Trophoblast cell (in vitro differentiated cells and primary cell): ENCODE measurements at regions not wholly inside any gene's neighbourhood (a gene's known extent, or its start where the extent isn't known, plus 50 kb on each side); places are given as distances from the start of the nearest gene placed in this dataset.

ENCODE experiments used
- DNase-seq, 2 donors: peaks; one replicate each; pipeline ENCODE4 v3.0.0-alpha.2; 2016
- H2AFZ ChIP-seq: 2 replicates; pipeline ENCODE4 v1.6.1; 2013; ENCODE audit warnings: low read length, moderate library complexity, mild to moderate bottlenecking; ENCODE audit not compliant: insufficient read depth, poor library complexity
- H2AK5ac ChIP-seq: 2 replicates; pipeline ENCODE4 v1.6.1; 2013; ENCODE audit warnings: mild to moderate bottlenecking, low read length
- H2BK120ac ChIP-seq: 2 replicates; pipeline ENCODE4 v1.6.1; 2013; ENCODE audit warnings: low read length, mild to moderate bottlenecking, moderate library complexity; ENCODE audit not compliant: insufficient read depth, poor library complexity
- H2BK12ac ChIP-seq: 2 replicates; pipeline ENCODE4 v1.6.1; 2013; ENCODE audit warnings: mild to moderate bottlenecking, low read length, moderate library complexity
- H2BK5ac ChIP-seq: 2 replicates; pipeline ENCODE4 v1.6.1; 2013; ENCODE audit warnings: low read length, low read depth, moderate library complexity, mild to moderate bottlenecking; ENCODE audit not compliant: poor library complexity
- H3K14ac ChIP-seq: 2 replicates; pipeline ENCODE4 v1.6.1; 2013; ENCODE audit warnings: mild to moderate bottlenecking, low read length
- H3K18ac ChIP-seq: 2 replicates; pipeline ENCODE4 v1.6.1; 2013; ENCODE audit warnings: mild to moderate bottlenecking, low read length
- H3K23ac ChIP-seq: 2 replicates; pipeline ENCODE4 v1.6.1; 2013; ENCODE audit warnings: low read length
- H3K27ac ChIP-seq: 2 replicates; pipeline ENCODE4 v1.5.1; 2013; ENCODE audit warnings: low read depth, mild to moderate bottlenecking, inconsistent platforms, low read length, moderate library complexity
- H3K27me3 ChIP-seq: 2 replicates; pipeline ENCODE4 v1.6.1; 2013; ENCODE audit warnings: inconsistent platforms, mild to moderate bottlenecking, low read length, moderate library complexity; ENCODE audit not compliant: insufficient read depth
- H3K36me3 ChIP-seq, 2 experiments: 1 replicate in 1 of 2; 2 replicates in 1 of 2; pipeline ENCODE4 v1.6.1; 2013; ENCODE audit warnings: low read length in 2 of 2, mild to moderate bottlenecking in 2 of 2, moderate library complexity in 1 of 2; ENCODE audit not compliant: insufficient read depth in 2 of 2, control insufficient read depth in 1 of 2
- H3K4ac ChIP-seq: 2 replicates; pipeline ENCODE4 v1.6.1; 2013; ENCODE audit warnings: low read depth, mild to moderate bottlenecking, low read length, moderate library complexity
- H3K4me1 ChIP-seq, 2 experiments: 1 replicate in 1 of 2; 2 replicates in 1 of 2; pipeline ENCODE4 v1.6.1; 2013; ENCODE audit warnings: low read length in 2 of 2, mild to moderate bottlenecking in 2 of 2, moderate library complexity in 1 of 2; ENCODE audit not compliant: insufficient read depth in 2 of 2, control insufficient read depth in 1 of 2
- H3K4me2 ChIP-seq: 2 replicates; pipeline ENCODE4 v1.6.1; 2013; ENCODE audit warnings: inconsistent platforms, mild to moderate bottlenecking, low read length, moderate library complexity
- H3K4me3 ChIP-seq: 2 replicates; pipeline ENCODE4 v1.5.1; 2013; ENCODE audit warnings: mild to moderate bottlenecking, low read depth, low read length, inconsistent platforms
- H3K79me1 ChIP-seq: one replicate; pipeline ENCODE4 v1.6.1; 2013; ENCODE audit warnings: low read length
- H3K79me2 ChIP-seq: 2 replicates; pipeline ENCODE4 v1.6.1; 2013; ENCODE audit warnings: low read length, mild to moderate bottlenecking; ENCODE audit not compliant: control insufficient read depth, insufficient read depth, poor library complexity
- H3K9ac ChIP-seq: 2 replicates; pipeline ENCODE4 v1.6.1; 2013; ENCODE audit warnings: mild to moderate bottlenecking, low read length
- H3K9me3 ChIP-seq: 2 replicates; pipeline ENCODE4 v1.6.1; 2013; ENCODE audit warnings: low read depth, mild to moderate bottlenecking, control low read depth, inconsistent platforms, low read length; ENCODE audit not compliant: insufficient read depth
- H4K12ac ChIP-seq: 2 replicates; pipeline ENCODE4 v1.6.1; 2013; ENCODE audit warnings: low read depth, mild to moderate bottlenecking, low read length, moderate library complexity
- H4K8ac ChIP-seq: 2 replicates; pipeline ENCODE4 v1.6.1; 2013; ENCODE audit warnings: low read depth, mild to moderate bottlenecking, low read length, moderate library complexity
- H4K91ac ChIP-seq: one replicate; pipeline ENCODE4 v1.6.1; 2013; ENCODE audit warnings: low read depth, mild to moderate bottlenecking, low read length, moderate library complexity
- WGBS: extraction: QIAGEN DNeasy Blood & Tissue Kit; methylation state at CpG from one replicate; pipeline ENCODE4 v1.1.7; 2013; ENCODE audit warnings: missing lambda C conversion rate; ENCODE audit not compliant: insufficient read length, insufficient coverage; ENCODE audit errors: extremely low coverage; 5-methylcytosine and 5-hydroxymethylcytosine counted together

DNA sequence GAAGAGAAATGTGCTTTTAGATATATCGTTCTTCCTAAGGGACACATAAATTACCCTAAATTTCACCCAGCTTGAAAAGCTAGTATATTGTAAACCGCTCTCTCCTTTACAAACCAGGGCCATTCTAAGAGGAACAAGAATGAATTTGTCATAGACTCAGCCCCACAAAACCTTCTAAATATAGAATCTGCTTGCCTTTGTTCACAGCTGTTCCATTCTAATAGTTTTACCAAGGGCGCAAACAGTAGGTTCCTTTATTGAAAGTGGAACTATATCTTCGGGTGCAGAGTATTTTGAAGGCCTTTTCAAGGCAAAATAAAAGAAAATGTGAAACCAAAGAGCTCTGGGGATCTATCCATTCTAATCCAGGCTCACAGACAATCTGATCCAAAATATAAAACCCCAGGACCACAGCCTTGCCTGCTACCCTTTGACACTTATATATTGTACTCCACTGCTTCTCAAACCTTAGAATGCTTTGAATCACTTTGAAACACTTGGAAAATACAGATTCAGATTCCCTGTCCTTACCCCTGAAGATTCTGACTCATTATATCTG, 316.8 kb downstream of the PAX3 start:
- H3K36me3 ChIP-seq: no peaks in the 10 kb centered on the region
- H3K4me3 ChIP-seq: no peak overlapping the region
- no peaks in the 10 kb centered on the region for H3K9me3 ChIP-seq
- no peaks in the 10 kb centered on the region for H3K27me3 ChIP-seq
- H3K18ac ChIP-seq: no peak overlapping the region
- H3K9ac ChIP-seq: no peak overlapping the region
- no peaks in the 10 kb centered on the region for H3K4me1 ChIP-seq
- H3K4me2 ChIP-seq: no peak overlapping the region
- no peak overlapping the region for H3K4ac ChIP-seq
- no peak overlapping the region for H2AFZ ChIP-seq
- no peak for DNase-seq
- no peak overlapping the region for H4K91ac ChIP-seq
- H4K12ac ChIP-seq: no peak overlapping the region
- H3K27ac ChIP-seq: no peak overlapping the region
- H3K79me2 ChIP-seq: no peaks in the 10 kb centered on the region
- H3K14ac ChIP-seq: no peak overlapping the region
- no peaks in the 10 kb centered on the region for H3K79me1 ChIP-seq
- WGBS: no CpG with 5 or more reads among the region's 4 CpGs
- H2AK5ac ChIP-seq: no peak overlapping the region
- H2BK12ac ChIP-seq: no peak overlapping the region
- no peak overlapping the region for H3K23ac ChIP-seq
- H2BK5ac ChIP-seq: no peak overlapping the region
- H2BK120ac ChIP-seq: no peak overlapping the region
- no peak overlapping the region for H4K8ac ChIP-seq

DNA sequence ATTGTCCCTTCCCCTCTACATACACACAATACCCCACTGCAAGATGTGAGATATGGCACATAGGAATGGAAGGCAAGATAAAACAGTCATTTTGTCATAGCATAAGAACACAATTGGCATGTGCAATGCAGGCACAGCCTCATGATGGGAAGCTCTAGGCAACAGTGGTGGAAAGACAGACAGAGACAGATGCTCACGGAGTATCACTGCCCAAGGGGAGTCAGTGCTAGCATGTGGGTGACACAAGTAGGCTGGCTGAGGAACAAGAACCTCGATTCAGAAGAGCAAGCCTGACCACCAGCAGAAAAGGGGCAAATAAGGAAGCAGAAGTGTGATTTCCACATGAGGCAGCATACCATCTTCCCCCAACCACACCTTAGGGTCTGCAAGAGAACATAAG, 323.6 kb downstream of the PAX3 start:
- Histone ChIP-seq H3K27ac (no peak overlapping the region), H2BK120ac (no peak overlapping the region), H3K79me2 (no peaks in the 10 kb centered on the region), H4K8ac (no peak overlapping the region), H2AFZ (no peak overlapping the region), H3K18ac (no peak overlapping the region), H3K4ac (no peak overlapping the region), H3K36me3 (no peaks in the 10 kb centered on the region), H3K23ac (no peak overlapping the region), H3K14ac (no peak overlapping the region), H3K79me1 (no peaks in the 10 kb centered on the region), H3K4me1 (no peaks in the 10 kb centered on the region), H3K27me3 (no peaks in the 10 kb centered on the region), H2AK5ac (no peak overlapping the region), H4K12ac (no peak overlapping the region), H3K4me2 (no peak overlapping the region), H2BK5ac (no peak overlapping the region), H3K4me3 (no peak overlapping the region), H3K9me3 (no peaks in the 10 kb centered on the region), H3K9ac (no peak overlapping the region), H4K91ac (no peak overlapping the region), H2BK12ac (no peak overlapping the region)
- no peak for DNase-seq
- no CpG with 5 or more reads among the region's 2 CpGs for WGBS

GRCh38 chr2:221973902-221974301, 324.9 kb downstream of the PAX3 start:
- H2AFZ ChIP-seq: no peak overlapping the region
- no peak overlapping the region for H3K4me3 ChIP-seq
- H3K27ac ChIP-seq: no peak overlapping the region
- no peaks in the 10 kb centered on the region for H3K4me1 ChIP-seq
- no peak overlapping the region for H2BK12ac ChIP-seq
- no peaks in the 10 kb centered on the region for H3K79me2 ChIP-seq
- H3K9me3 ChIP-seq: no peaks in the 10 kb centered on the region
- no CpG with 5 or more reads among the region's 2 CpGs for WGBS
- no peak overlapping the region for H3K18ac ChIP-seq
- no peak overlapping the region for H3K9ac ChIP-seq
- H3K27me3 ChIP-seq: no peaks in the 10 kb centered on the region
- H3K23ac ChIP-seq: no peak overlapping the region
- no peaks in the 10 kb centered on the region for H3K36me3 ChIP-seq
- H3K79me1 ChIP-seq: no peaks in the 10 kb centered on the region
- no peak overlapping the region for H3K4ac ChIP-seq
- H4K8ac ChIP-seq: no peak overlapping the region
- H2AK5ac ChIP-seq: no peak overlapping the region
- no peak for DNase-seq
- H2BK120ac ChIP-seq: no peak overlapping the region
- H4K91ac ChIP-seq: no peak overlapping the region
- no peak overlapping the region for H2BK5ac ChIP-seq
- no peak overlapping the region for H4K12ac ChIP-seq
- H3K4me2 ChIP-seq: no peak overlapping the region
- H3K14ac ChIP-seq: no peak overlapping the region

DNA sequence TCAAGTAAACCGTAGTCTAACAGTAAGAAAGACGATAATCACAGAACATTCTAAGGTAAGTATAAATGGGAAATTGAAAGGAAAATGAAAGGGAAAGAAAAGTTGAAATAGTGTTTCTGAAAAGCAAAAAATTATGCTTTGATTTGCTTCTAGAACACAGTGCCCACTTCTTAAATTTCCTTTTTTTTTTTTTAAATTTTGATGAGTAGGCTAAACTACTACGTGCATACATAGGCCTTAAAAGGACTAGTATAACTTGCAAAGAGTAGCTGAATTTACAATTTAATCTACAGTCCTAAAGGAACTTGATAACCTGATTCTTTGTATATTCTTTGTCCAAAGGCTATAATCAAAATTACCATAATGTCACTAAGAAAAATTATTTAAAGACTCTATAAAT, 325.3 kb downstream of the PAX3 start:
- Histone ChIP-seq H4K8ac (no peak overlapping the region), H3K36me3 (no peaks in the 10 kb centered on the region), H3K9ac (no peak overlapping the region), H4K91ac (no peak overlapping the region), H2AFZ (no peak overlapping the region), H3K18ac (no peak overlapping the region), H3K14ac (no peak overlapping the region), H3K27ac (no peak overlapping the region), H3K79me2 (no peaks in the 10 kb centered on the region), H3K4me3 (no peak overlapping the region), H3K9me3 (no peaks in the 10 kb centered on the region), H3K79me1 (no peaks in the 10 kb centered on the region), H3K27me3 (no peaks in the 10 kb centered on the region), H2BK120ac (no peak overlapping the region), H4K12ac (no peak overlapping the region), H3K23ac (no peak overlapping the region), H3K4me2 (no peak overlapping the region), H3K4me1 (no peaks in the 10 kb centered on the region), H2BK5ac (no peak overlapping the region), H2AK5ac (no peak overlapping the region), H2BK12ac (no peak overlapping the region), H3K4ac (no peak overlapping the region)
- WGBS: no CpG with 5 or more reads among the region's 3 CpGs
- no peak for DNase-seq
